ENCODE measurements at regions not wholly inside any gene's neighbourhood (a gene's known extent, or its start where the extent isn't known, plus 50 kb on each side); places are given as distances from the start of the nearest gene placed in this dataset.

GRCh38 chr5:56498759-56499395 is 265.7 kb upstream of the ANKRD55 start:
- Histone ChIP-seq H2AK5ac (ENCODE audit: insufficient read length, low read length) (no peak overlapping the region), H2AFZ (ENCODE audit: low read length) (no peak overlapping the region), H3K4me2 (ENCODE audit: insufficient read depth, insufficient read length, low read length) (no peak overlapping the region), H3K4me1 (ENCODE audit: insufficient read depth, low read length) (no peaks in the 10 kb centered on the region; the same call in 1 of the 2 replicates), H3K23ac (ENCODE audit: insufficient read length, low read depth, low read length) (no peak overlapping the region), H3K9me3 (ENCODE audit: control insufficient read depth, low read depth, low read length) (no peaks in the 10 kb centered on the region), H4K20me1 (ENCODE audit: control insufficient read depth, insufficient read depth, insufficient read length) (no peaks in the 10 kb centered on the region), H3K27ac (ENCODE audit: insufficient read length, low read depth, low read length) (no peak overlapping the region), H3K4ac (ENCODE audit: low read depth, low read length) (no peak overlapping the region), H3K79me1 (ENCODE audit: insufficient read depth, low read depth, low read length, poor library complexity, severe bottlenecking) (no peaks in the 10 kb centered on the region), H3K56ac (ENCODE audit: insufficient read length, low read depth, low read length) (no peak overlapping the region), H3K79me2 (ENCODE audit: insufficient read depth, low read length) (no peaks in the 10 kb centered on the region), H3K27me3 (ENCODE audit: insufficient read depth, low read length) (no peaks in the 10 kb centered on the region), H3K9ac (ENCODE audit: extremely low read depth, insufficient read length, low read length) (no peak overlapping the region), H3K23me2 (ENCODE audit: insufficient read length, low read depth, low read length, poor library complexity, severe bottlenecking) (no peaks in the 10 kb centered on the region), H3K18ac (ENCODE audit: insufficient read length, low read depth, low read length) (no peak overlapping the region), H2BK15ac (ENCODE audit: low read depth, low read length) (no peak overlapping the region), H4K5ac (ENCODE audit: insufficient read length, low read depth, low read length) (no peak overlapping the region), H2BK5ac (ENCODE audit: insufficient read length, low read length) (no peak overlapping the region), H2BK120ac (ENCODE audit: low read depth, low read length, poor library complexity, severe bottlenecking) (no peak overlapping the region), H2BK20ac (ENCODE audit: low read depth, low read length, poor library complexity, severe bottlenecking) (no peak overlapping the region), H3T11ph (ENCODE audit: low read length) (no peak overlapping the region), H2BK12ac (ENCODE audit: insufficient read length, low read depth, low read length) (no peak overlapping the region), H4K91ac (ENCODE audit: insufficient read length, low read depth, low read length) (no peak overlapping the region), H3K14ac (ENCODE audit: insufficient read depth, low read length) (no peak overlapping the region), H4K8ac (replicated peaks; ENCODE audit: insufficient read length, low read depth, low read length) (no peak overlapping the region)
- no peaks in the 10 kb centered on the region for H3K36me3 Mint-ChIP-seq (ENCODE audit: insufficient read depth in 1 of 3, low read depth in 3 of 3)
- no peak overlapping the region for H3K4me3 Mint-ChIP-seq
- TF ChIP-seq, protein P1, sequence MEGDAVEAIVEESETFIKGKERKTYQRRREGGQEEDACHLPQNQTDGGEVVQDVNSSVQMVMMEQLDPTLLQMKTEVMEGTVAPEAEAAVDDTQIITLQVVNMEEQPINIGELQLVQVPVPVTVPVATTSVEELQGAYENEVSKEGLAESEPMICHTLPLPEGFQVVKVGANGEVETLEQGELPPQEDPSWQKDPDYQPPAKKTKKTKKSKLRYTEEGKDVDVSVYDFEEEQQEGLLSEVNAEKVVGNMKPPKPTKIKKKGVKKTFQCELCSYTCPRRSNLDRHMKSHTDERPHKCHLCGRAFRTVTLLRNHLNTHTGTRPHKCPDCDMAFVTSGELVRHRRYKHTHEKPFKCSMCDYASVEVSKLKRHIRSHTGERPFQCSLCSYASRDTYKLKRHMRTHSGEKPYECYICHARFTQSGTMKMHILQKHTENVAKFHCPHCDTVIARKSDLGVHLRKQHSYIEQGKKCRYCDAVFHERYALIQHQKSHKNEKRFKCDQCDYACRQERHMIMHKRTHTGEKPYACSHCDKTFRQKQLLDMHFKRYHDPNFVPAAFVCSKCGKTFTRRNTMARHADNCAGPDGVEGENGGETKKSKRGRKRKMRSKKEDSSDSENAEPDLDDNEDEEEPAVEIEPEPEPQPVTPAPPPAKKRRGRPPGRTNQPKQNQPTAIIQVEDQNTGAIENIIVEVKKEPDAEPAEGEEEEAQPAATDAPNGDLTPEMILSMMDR (conservative IDR thresholded peaks at IDR 0.05), result no peak
- DNase-seq, result no peak
- WGBS (ENCODE audit: extremely low coverage, insufficient read length, low lambda C conversion rate), result no CpG with 5 or more reads among the region's 24 CpGs
- peaks cover 4% of the 10 kb centered on the region for H3K27me3 Mint-ChIP-seq (ENCODE audit: low read depth)
- H3K4me1 Mint-ChIP-seq, result peaks cover 7 to 12% of the 10 kb centered on the region in 2 experiments
- H3K27ac Mint-ChIP-seq, result no peak overlapping the region
- no peaks in the 10 kb centered on the region; a peak in 1 of 5 replicates for H3K9me3 Mint-ChIP-seq

Measured in H9 (cell line).